ENCODE measurements at regions not wholly inside any gene's neighbourhood (a gene's known extent, or its start where the extent isn't known, plus 50 kb on each side); places are given as distances from the start of the nearest gene placed in this dataset.
A peak's percentile ranks its signal among the peaks of the same experiment; 100 is the strongest.

GRCh38 chr6:28838634-28839442, 84.9 kb downstream of the TRIM27 start:
- DNase-seq (ENCODE audit: low read depth in 2 of 2), result peak; percentile 68 to 74

GRCh38 chr6:28839443-28840120, 84.2 kb downstream of the TRIM27 start:
- DNase-seq (ENCODE audit: low read depth in 2 of 2), result no peak

GRCh38 chr6:28841290-28841689, 82.5 kb downstream of the TRIM27 start:
- no peak for DNase-seq (ENCODE audit: low read depth in 2 of 2)

GRCh38 chr6:28848756-28849155, 75.0 kb downstream of the TRIM27 start:
- peak; percentile 18 to 24 for DNase-seq (ENCODE audit: low read depth in 2 of 2)

Data from stimulated activated CD8-positive, alpha-beta memory T cell treated with anti-CD3 and anti-CD28 coated beads, Interleukin-15, amount 100 ng/mL, for 4 hours (primary cell).